ENCODE measurements at regions not wholly inside any gene's neighbourhood (a gene's known extent, or its start where the extent isn't known, plus 50 kb on each side); places are given as distances from the start of the nearest gene placed in this dataset.
"Not testable (repeated sequence)": the region's sequence is repeated elsewhere in the genome, so short reads cannot be mapped to it uniquely, and the experiment has no call there.

- POLR2A ChIA-PET = no interaction called here
- intact Hi-C loops (cut with micrococcal nuclease) = no loop called here
- Mint-ChIP-seq H3K27ac (no peak overlapping the region), H3K4me3 (no peak overlapping the region), H3K27me3 (no peaks in the 10 kb centered on the region), H3K9me3 (no peaks in the 10 kb centered on the region), H3K4me1 (ENCODE audit: low read depth) (no peaks in the 10 kb centered on the region), H3K36me3 (ENCODE audit: low read depth) (no peaks in the 10 kb centered on the region)
- no peak for ATAC-seq
- no peak for TF ChIP-seq CTCF (IDR thresholded peaks at IDR 0.05)
- CTCF ChIA-PET = no interaction called here
- DNase-seq = no peak
These were observed 560.7 kb upstream of the RBFOX1 start for GRCh38 chr16:6771956-6772355.

GRCh38 chr16:6753553-6753952 is 579.1 kb upstream of the RBFOX1 start:
- no peak for TF ChIP-seq CTCF (IDR thresholded peaks at IDR 0.05)
- Mint-ChIP-seq H3K9me3 (peaks cover 9% of the 10 kb centered on the region), H3K27me3 (no peaks in the 10 kb centered on the region), H3K36me3 (ENCODE audit: low read depth) (no peaks in the 10 kb centered on the region), H3K4me1 (ENCODE audit: low read depth) (no peaks in the 10 kb centered on the region), H3K4me3 (no peak overlapping the region), H3K27ac (no peak overlapping the region)
- ATAC-seq (no peak), DNase-seq (no peak)
- ChIA-PET CTCF (no interaction called here), POLR2A (no interaction called here)
- intact Hi-C loops (cut with micrococcal nuclease) = no loop called here

- no peak for ATAC-seq
- Mint-ChIP-seq H3K27me3 (no peaks in the 10 kb centered on the region), H3K4me3 (no peak overlapping the region), H3K4me1 (ENCODE audit: low read depth) (no peaks in the 10 kb centered on the region), H3K9me3 (peaks cover 8% of the 10 kb centered on the region), H3K27ac (no peak overlapping the region), H3K36me3 (ENCODE audit: low read depth) (no peaks in the 10 kb centered on the region)
- ChIA-PET CTCF (no interaction called here), POLR2A (no interaction called here)
- DNase-seq = no peak
- intact Hi-C loops (cut with micrococcal nuclease) = no loop called here
- TF ChIP-seq CTCF (IDR thresholded peaks at IDR 0.05) = no peak
These were observed 581.5 kb upstream of the RBFOX1 start for GRCh38 chr16:6751191-6751590.

- ChIA-PET CTCF (no interaction called here), POLR2A (no interaction called here)
- no peaks in the 10 kb centered on the region for H3K36me3 Mint-ChIP-seq (ENCODE audit: low read depth)
- no peak overlapping the region for H3K4me3 Mint-ChIP-seq
- no peak for TF ChIP-seq CTCF (IDR thresholded peaks at IDR 0.05)
- no peaks in the 10 kb centered on the region for H3K4me1 Mint-ChIP-seq (ENCODE audit: low read depth)
- ATAC-seq = no peak
- no peak for DNase-seq
- no peak overlapping the region for H3K27ac Mint-ChIP-seq
- peaks cover 7% of the 10 kb centered on the region for H3K9me3 Mint-ChIP-seq
- intact Hi-C loops (cut with micrococcal nuclease) = no loop called here
- no peaks in the 10 kb centered on the region for H3K27me3 Mint-ChIP-seq
These were observed 582.9 kb upstream of the RBFOX1 start for GRCh38 chr16:6749698-6750097.

- DNase-seq; CTCF ChIA-PET; H3K4me3 Mint-ChIP-seq; ATAC-seq; H3K9me3 Mint-ChIP-seq; POLR2A ChIA-PET; H3K36me3 Mint-ChIP-seq (ENCODE audit: low read depth); H3K4me1 Mint-ChIP-seq (ENCODE audit: low read depth); H3K27ac Mint-ChIP-seq; H3K27me3 Mint-ChIP-seq: not testable (repeated sequence)
- intact Hi-C loops (cut with micrococcal nuclease) = loop anchor here (10.0 kb wide), 1 partner anchor 58 kb away; no protein-coding TSS in a partner anchor
These were observed 596.3 kb upstream of the RBFOX1 start for GRCh38 chr16:6736302-6736701.

GRCh38 chr16:6735631-6736030 is 597.0 kb upstream of the RBFOX1 start:
- DNase-seq (no peak), ATAC-seq (no peak)
- no peaks in the 10 kb centered on the region for H3K27me3 Mint-ChIP-seq
- ChIA-PET POLR2A (no interaction called here), CTCF (no interaction called here)
- H3K4me3 Mint-ChIP-seq = no peak overlapping the region
- peaks cover 3% of the 10 kb centered on the region for H3K9me3 Mint-ChIP-seq
- intact Hi-C loops (cut with micrococcal nuclease) = loop anchor here (10.0 kb wide), 1 partner anchor 59 kb away; no protein-coding TSS in a partner anchor
- H3K36me3 Mint-ChIP-seq (ENCODE audit: low read depth) = no peaks in the 10 kb centered on the region
- H3K27ac Mint-ChIP-seq = no peak overlapping the region
- TF ChIP-seq CTCF (IDR thresholded peaks at IDR 0.05) = no peak
- no peaks in the 10 kb centered on the region for H3K4me1 Mint-ChIP-seq (ENCODE audit: low read depth)

Data from activated CD8-positive, alpha-beta T cell treated with anti-CD3 and anti-CD28 coated beads for 36 hours (primary cell).